ENCODE measurements at regions not wholly inside any gene's neighbourhood (a gene's known extent, or its start where the extent isn't known, plus 50 kb on each side); places are given as distances from the start of the nearest gene placed in this dataset.

DNA sequence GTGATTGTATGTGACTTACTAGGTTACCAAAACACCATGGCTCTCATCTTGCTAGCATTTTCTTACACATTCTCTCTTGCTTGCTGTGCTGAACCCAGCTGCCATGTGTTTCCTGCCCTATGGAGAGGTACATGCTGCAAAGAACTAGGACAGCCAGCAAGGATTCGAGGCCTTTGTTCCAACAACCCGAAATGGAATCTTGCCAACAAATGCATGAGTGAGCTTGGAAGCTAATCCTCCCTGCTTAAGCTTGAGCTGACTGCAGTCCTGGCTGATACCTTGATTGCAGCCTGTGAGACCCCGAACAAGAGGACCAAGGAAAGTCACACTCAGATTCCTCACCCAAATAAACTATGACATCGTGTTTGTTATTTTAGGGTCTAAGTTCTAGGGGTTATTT is 651.2 kb downstream of the SLITRK6 start:
- ATAC-seq, result no peak
- H3K36me3 ChIP-seq (ENCODE audit: low read depth, low read length), result no peaks in the 10 kb centered on the region
- POLR2A ChIA-PET (ENCODE audit: unreplicated experiment), result no interaction called here

DNA sequence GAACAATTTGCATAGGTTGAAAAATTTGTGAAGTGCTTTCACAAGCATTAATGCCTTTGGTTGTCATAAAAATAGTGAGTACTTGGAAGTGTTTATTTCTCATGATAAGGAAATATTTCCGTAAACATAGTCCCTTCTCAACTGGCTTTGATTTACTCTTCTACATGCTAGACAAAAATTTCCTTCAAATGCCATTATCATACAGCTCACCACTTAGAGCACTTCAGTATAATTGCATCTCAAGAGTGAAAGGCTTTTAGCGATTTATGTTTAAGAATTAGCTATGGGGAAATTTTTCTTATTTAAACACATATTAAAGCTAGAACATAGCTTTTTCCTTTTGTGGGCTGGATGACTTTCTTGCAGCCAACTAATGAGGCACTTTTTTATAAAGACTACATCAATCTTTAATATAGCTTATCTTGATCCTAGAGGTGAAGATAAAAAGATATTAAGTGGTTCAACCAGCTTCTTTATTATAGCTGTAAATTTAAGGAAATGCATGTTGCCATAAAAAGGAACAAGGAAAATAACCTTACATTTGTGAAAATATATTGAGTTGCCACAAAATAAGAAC is 656.8 kb downstream of the SLITRK6 start:
- ChIA-PET POLR2A (ENCODE audit: unreplicated experiment) (no interaction called here), CTCF (no interaction called here)
- Histone ChIP-seq H3K9me3 (ENCODE audit: low read length) (no peaks in the 10 kb centered on the region), H3K9ac (ENCODE audit: low read length) (no peak overlapping the region), H3K4me3 (ENCODE audit: low read length) (no peak overlapping the region), H3K79me2 (ENCODE audit: low read length) (no peaks in the 10 kb centered on the region), H3K4me2 (ENCODE audit: low read length) (no peak overlapping the region), H2AFZ (ENCODE audit: low read length) (no peak overlapping the region), H3K9me2 (replicated peaks; ENCODE audit: low read length) (no peaks in the 10 kb centered on the region), H3K4me1 (ENCODE audit: insufficient read depth, low read length) (peaks cover 15% of the 10 kb centered on the region), H4K20me1 (ENCODE audit: low read length) (no peaks in the 10 kb centered on the region), H3K27me3 (ENCODE audit: low read length) (no peaks in the 10 kb centered on the region), H3F3A (ENCODE audit: low read length, unreplicated experiment) (no peaks in the 10 kb centered on the region), H3K27ac (ENCODE audit: low read length) (no peak overlapping the region), H3K36me3 (ENCODE audit: low read depth, low read length) (no peaks in the 10 kb centered on the region)
- intact Hi-C loops (cut with micrococcal nuclease), result no loop called here
- ATAC-seq (no peak), DNase-seq (no peak)
- no TSS peak for BruUV-seq (replicated peaks)
- TF ChIP-seq EZH2phosphoT487 (IDR thresholded peaks at IDR 0.05; ENCODE audit: borderline replicate concordance, low read length) (no peak), EZH2 (IDR thresholded peaks at IDR 0.05; ENCODE audit: low read length, unreplicated experiment) (no peak)
- TF ChIP-seq, protein P1, sequence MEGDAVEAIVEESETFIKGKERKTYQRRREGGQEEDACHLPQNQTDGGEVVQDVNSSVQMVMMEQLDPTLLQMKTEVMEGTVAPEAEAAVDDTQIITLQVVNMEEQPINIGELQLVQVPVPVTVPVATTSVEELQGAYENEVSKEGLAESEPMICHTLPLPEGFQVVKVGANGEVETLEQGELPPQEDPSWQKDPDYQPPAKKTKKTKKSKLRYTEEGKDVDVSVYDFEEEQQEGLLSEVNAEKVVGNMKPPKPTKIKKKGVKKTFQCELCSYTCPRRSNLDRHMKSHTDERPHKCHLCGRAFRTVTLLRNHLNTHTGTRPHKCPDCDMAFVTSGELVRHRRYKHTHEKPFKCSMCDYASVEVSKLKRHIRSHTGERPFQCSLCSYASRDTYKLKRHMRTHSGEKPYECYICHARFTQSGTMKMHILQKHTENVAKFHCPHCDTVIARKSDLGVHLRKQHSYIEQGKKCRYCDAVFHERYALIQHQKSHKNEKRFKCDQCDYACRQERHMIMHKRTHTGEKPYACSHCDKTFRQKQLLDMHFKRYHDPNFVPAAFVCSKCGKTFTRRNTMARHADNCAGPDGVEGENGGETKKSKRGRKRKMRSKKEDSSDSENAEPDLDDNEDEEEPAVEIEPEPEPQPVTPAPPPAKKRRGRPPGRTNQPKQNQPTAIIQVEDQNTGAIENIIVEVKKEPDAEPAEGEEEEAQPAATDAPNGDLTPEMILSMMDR (conservative IDR thresholded peaks at IDR 0.05; ENCODE audit: low read depth, low read length), result no peak

More for the DNA sequence above, 651.2 kb downstream of the SLITRK6 start:
- CTCF ChIA-PET, result no interaction called here
- intact Hi-C loops (cut with micrococcal nuclease), result no loop called here
- H3K4me3 ChIP-seq (ENCODE audit: low read length), result no peak overlapping the region
- H3K27me3 ChIP-seq (ENCODE audit: low read length), result no peaks in the 10 kb centered on the region
- no peaks in the 10 kb centered on the region for H4K20me1 ChIP-seq (ENCODE audit: low read length)
- H3K4me2 ChIP-seq (ENCODE audit: low read length), result no peak overlapping the region
- no peaks in the 10 kb centered on the region for H3K4me1 ChIP-seq (ENCODE audit: insufficient read depth, low read length)
- TF ChIP-seq, protein P1 (conservative IDR thresholded peaks at IDR 0.05; ENCODE audit: low read depth, low read length), result no peak
- TF ChIP-seq EZH2 (IDR thresholded peaks at IDR 0.05; ENCODE audit: low read length, unreplicated experiment) (no peak), EZH2phosphoT487 (IDR thresholded peaks at IDR 0.05; ENCODE audit: borderline replicate concordance, low read length) (no peak)
- no peaks in the 10 kb centered on the region for H3K9me2 ChIP-seq (replicated peaks; ENCODE audit: low read length)
- H2AFZ ChIP-seq (ENCODE audit: low read length), result no peak overlapping the region
- DNase-seq, result no peak
- no peak overlapping the region for H3K27ac ChIP-seq (ENCODE audit: low read length)
- no peaks in the 10 kb centered on the region for H3K9me3 ChIP-seq (ENCODE audit: low read length)
- no peaks in the 10 kb centered on the region for H3F3A ChIP-seq (ENCODE audit: low read length, unreplicated experiment)
- BruUV-seq (replicated peaks), result no TSS peak
- no peaks in the 10 kb centered on the region for H3K79me2 ChIP-seq (ENCODE audit: low read length)
- no peak overlapping the region for H3K9ac ChIP-seq (ENCODE audit: low read length)

DNA sequence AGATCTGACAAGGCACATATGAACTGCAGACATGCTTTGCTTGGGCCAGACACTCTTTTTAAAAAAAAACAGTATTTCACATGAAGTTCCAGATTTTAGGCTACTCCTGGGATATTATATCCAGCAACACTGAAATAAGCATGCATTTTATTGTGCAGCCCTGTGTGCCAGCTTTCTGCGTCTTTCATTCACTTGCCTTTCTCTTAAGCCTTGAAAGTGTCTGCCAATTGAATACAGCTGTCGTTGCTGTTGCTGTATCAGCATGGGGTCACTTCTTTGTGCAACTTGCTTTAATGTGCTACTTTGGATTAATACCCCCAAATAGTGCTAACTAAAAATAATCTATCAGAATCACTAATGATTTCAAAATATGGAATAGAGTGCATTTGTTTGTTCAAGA is 657.8 kb downstream of the SLITRK6 start:
- H3K79me2 ChIP-seq (ENCODE audit: low read length), result no peaks in the 10 kb centered on the region
- TF ChIP-seq EZH2 (IDR thresholded peaks at IDR 0.05; ENCODE audit: low read length, unreplicated experiment) (no peak), EZH2phosphoT487 (IDR thresholded peaks at IDR 0.05; ENCODE audit: borderline replicate concordance, low read length) (no peak)
- TF ChIP-seq, protein P1 (conservative IDR thresholded peaks at IDR 0.05; ENCODE audit: low read depth, low read length), result no peak
- H4K20me1 ChIP-seq (ENCODE audit: low read length), result no peaks in the 10 kb centered on the region
- H3K27ac ChIP-seq (ENCODE audit: low read length), result no peak overlapping the region
- no TSS peak for BruUV-seq (replicated peaks)
- POLR2A ChIA-PET (ENCODE audit: unreplicated experiment), result no interaction called here
- H3K27me3 ChIP-seq (ENCODE audit: low read length), result no peaks in the 10 kb centered on the region
- no peaks in the 10 kb centered on the region for H3K36me3 ChIP-seq (ENCODE audit: low read depth, low read length)
- H3K4me1 ChIP-seq (ENCODE audit: insufficient read depth, low read length), result peaks cover 15% of the 10 kb centered on the region
- ATAC-seq, result no peak
- H3K4me2 ChIP-seq (ENCODE audit: low read length), result no peak overlapping the region
- intact Hi-C loops (cut with micrococcal nuclease), result no loop called here
- no peak for DNase-seq
- H3F3A ChIP-seq (ENCODE audit: low read length, unreplicated experiment), result no peaks in the 10 kb centered on the region
- H3K9me2 ChIP-seq (replicated peaks; ENCODE audit: low read length), result no peaks in the 10 kb centered on the region
- H3K9ac ChIP-seq (ENCODE audit: low read length), result no peak overlapping the region
- H3K9me3 ChIP-seq (ENCODE audit: low read length), result no peaks in the 10 kb centered on the region
- H2AFZ ChIP-seq (ENCODE audit: low read length), result no peak overlapping the region
- no peak overlapping the region for H3K4me3 ChIP-seq (ENCODE audit: low read length)
- CTCF ChIA-PET, result no interaction called here
